Karpas-422 (cell line): ENCODE measurements at regions not wholly inside any gene's neighbourhood (a gene's known extent, or its start where the extent isn't known, plus 50 kb on each side); places are given as distances from the start of the nearest gene placed in this dataset.

Experiments used
- DNase-seq: peaks from one replicate; pipeline ENCODE4 v3.0.0-alpha.2; 2015
- H2AFZ ChIP-seq: fragments of 200-600 bp; sonication (generic); 2 replicates; pipeline ENCODE4 v1.6.1; 2014; ENCODE audit warnings: antibody characterized with exemption, low read length, mixed read lengths
- H3K27ac ChIP-seq: fragments of 200-600 bp; sonication (generic); 2 replicates; pipeline ENCODE4 v1.5.1; 2014; ENCODE audit warnings: mild to moderate bottlenecking, low read length, moderate library complexity
- H3K27me3 ChIP-seq: fragments of 200-600 bp; sonication (generic); 2 replicates; pipeline ENCODE4 v1.6.1; 2014; ENCODE audit warnings: low read length, mixed read lengths
- H3K36me3 ChIP-seq: fragments of 200-600 bp; sonication (generic); 2 replicates; pipeline ENCODE4 v1.6.1; 2014; ENCODE audit warnings: low read length, mixed read lengths; ENCODE audit not compliant: insufficient read depth
- H3K4me1 ChIP-seq: fragments of 200-600 bp; sonication (generic); 2 replicates; pipeline ENCODE4 v1.6.1; 2014; ENCODE audit warnings: mild to moderate bottlenecking, low read length, mixed read lengths
- H3K4me2 ChIP-seq: fragments of 200-600 bp; sonication (generic); 2 replicates; pipeline ENCODE4 v1.6.1; 2014; ENCODE audit warnings: low read length, low read depth, mild to moderate bottlenecking; ENCODE audit not compliant: poor library complexity, severe bottlenecking
- H3K4me3 ChIP-seq: fragments of 200-600 bp; sonication (generic); 2 replicates; pipeline ENCODE4 v1.5.1; 2014; ENCODE audit warnings: mild to moderate bottlenecking, antibody characterized with exemption, low read length, mixed read lengths
- H3K79me2 ChIP-seq: fragments of 200-600 bp; sonication (generic); 2 replicates; pipeline ENCODE4 v1.6.1; 2014; ENCODE audit warnings: mild to moderate bottlenecking, low read length, mixed read lengths
- H3K9ac ChIP-seq: fragments of 200-600 bp; sonication (generic); 2 replicates; pipeline ENCODE4 v1.6.0; 2014; ENCODE audit warnings: low read length
- H3K9me2 ChIP-seq: fragments of 200-600 bp; sonication (generic), shearing (Covaris generic); replicated peaks from 2 replicates; pipeline ENCODE4 v1.6.0; 2014; ENCODE audit warnings: mild to moderate bottlenecking, low read length, moderate library complexity; ENCODE audit not compliant: insufficient read depth
- H3K9me3 ChIP-seq: fragments of 300-700, 200-600 bp; sonication (generic); 2 replicates; pipeline ENCODE4 v1.6.1; 2014; ENCODE audit warnings: low read length, mixed read lengths
- H4K20me1 ChIP-seq: fragments of 200-600 bp; sonication (generic); 2 replicates; pipeline ENCODE4 v1.6.1; 2014; ENCODE audit warnings: mild to moderate bottlenecking, antibody characterized with exemption, low read length, low read depth; ENCODE audit not compliant: insufficient read depth

DNA sequence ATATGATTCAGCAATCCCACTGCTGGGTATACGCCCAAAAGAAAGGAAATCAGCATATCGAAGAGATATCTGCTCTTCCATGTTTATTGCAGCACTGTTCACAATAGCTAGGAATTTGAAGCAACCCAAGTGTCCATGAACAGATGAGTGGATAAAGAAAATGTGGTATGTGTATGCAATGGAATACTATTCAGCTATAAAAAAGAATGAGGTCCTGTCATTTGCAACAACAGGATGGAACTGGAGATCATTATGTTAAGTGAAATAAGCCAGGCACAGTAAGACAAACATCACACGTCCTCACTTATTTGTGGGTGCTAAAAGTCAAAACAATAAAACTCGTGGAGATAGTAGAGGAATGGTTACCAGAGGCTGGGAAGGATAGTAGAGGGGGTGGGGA lies 153.8 kb upstream of the LEF1 start:
- Histone ChIP-seq H3K36me3 (no peaks in the 10 kb centered on the region), H3K9me3 (no peaks in the 10 kb centered on the region), H3K9me2 (no peaks in the 10 kb centered on the region), H3K4me1 (no peaks in the 10 kb centered on the region), H3K4me3 (no peak overlapping the region), H4K20me1 (no peaks in the 10 kb centered on the region), H3K79me2 (no peaks in the 10 kb centered on the region), H3K27me3 (no peaks in the 10 kb centered on the region), H3K27ac (no peak overlapping the region), H3K4me2 (no peak overlapping the region), H2AFZ (no peak overlapping the region), H3K9ac (no peak overlapping the region)
- DNase-seq: no peak

DNA sequence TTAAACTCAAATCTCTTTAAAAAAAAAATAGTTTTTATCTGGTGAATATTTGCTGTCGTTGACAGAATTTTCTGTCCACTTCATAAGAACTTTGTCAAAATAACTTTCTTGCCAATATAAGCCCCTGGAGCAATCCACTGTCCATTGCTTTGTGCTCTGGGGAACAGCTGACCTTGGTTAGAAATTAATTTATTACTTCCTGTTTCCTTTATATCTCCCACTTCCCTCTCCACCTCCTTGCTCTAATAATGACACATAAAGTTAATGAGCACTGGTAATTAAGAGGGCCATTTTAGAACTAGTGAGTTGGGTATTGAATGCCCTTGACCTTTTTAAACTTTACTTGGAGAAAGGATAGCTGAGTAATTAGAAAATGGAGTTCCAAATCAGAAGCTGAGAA lies 151.3 kb upstream of the LEF1 start:
- no peaks in the 10 kb centered on the region for H3K36me3 ChIP-seq
- H3K9me2 ChIP-seq: no peaks in the 10 kb centered on the region
- H3K4me1 ChIP-seq: no peaks in the 10 kb centered on the region
- H3K9me3 ChIP-seq: no peaks in the 10 kb centered on the region
- DNase-seq: no peak
- H2AFZ ChIP-seq: no peak overlapping the region
- H4K20me1 ChIP-seq: no peaks in the 10 kb centered on the region
- no peak overlapping the region for H3K9ac ChIP-seq
- no peak overlapping the region for H3K4me2 ChIP-seq
- H3K27ac ChIP-seq: no peak overlapping the region
- H3K27me3 ChIP-seq: no peaks in the 10 kb centered on the region
- no peak overlapping the region for H3K4me3 ChIP-seq
- H3K79me2 ChIP-seq: no peaks in the 10 kb centered on the region

DNA sequence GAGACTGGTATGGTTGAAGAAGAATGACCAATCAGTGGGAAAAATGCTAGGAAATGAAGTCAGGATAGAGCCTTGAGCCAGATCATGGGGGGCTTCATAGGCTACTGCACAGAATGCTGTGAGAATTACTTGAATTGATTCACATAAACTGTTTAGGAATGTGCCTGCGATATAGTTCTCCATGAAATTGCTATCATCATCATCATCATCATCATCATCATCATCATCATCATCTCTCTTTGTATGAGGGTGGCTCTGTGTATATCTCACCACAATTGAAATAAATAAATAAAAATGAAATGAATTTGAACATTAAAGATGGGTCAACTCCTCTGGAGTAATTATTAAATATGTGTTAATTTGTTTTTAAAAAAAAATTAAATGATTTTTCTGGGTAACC lies 148.6 kb upstream of the LEF1 start:
- DNase-seq: no peak
- no peaks in the 10 kb centered on the region for H3K9me2 ChIP-seq
- no peak overlapping the region for H3K27ac ChIP-seq
- no peak overlapping the region for H3K9ac ChIP-seq
- no peaks in the 10 kb centered on the region for H3K79me2 ChIP-seq
- H3K27me3 ChIP-seq: no peaks in the 10 kb centered on the region
- H3K4me3 ChIP-seq: no peak overlapping the region
- no peaks in the 10 kb centered on the region for H3K9me3 ChIP-seq
- H2AFZ ChIP-seq: no peak overlapping the region
- H3K4me1 ChIP-seq: no peaks in the 10 kb centered on the region
- H4K20me1 ChIP-seq: no peaks in the 10 kb centered on the region
- H3K36me3 ChIP-seq: no peaks in the 10 kb centered on the region
- H3K4me2 ChIP-seq: no peak overlapping the region

DNA sequence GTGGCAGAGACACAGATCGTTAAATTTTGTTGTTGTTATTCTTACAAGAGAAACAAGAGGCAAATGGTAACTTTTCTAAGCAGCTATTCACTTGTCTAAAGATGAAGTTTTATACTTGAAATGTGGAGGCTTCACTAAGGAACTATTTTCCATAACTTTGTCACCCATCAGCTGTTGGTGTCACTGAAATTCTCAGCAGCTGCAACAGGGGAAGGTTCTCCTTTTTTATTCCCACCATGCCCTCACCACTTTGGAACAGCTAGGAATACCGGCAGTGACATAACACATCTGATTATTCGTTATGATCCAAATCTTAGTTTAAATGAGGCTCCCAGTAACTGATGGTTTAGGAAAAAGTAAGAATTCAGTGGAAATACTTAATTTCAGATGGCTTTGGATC lies 147.0 kb upstream of the LEF1 start:
- no peak overlapping the region for H2AFZ ChIP-seq
- H3K4me3 ChIP-seq: no peak overlapping the region

DNA sequence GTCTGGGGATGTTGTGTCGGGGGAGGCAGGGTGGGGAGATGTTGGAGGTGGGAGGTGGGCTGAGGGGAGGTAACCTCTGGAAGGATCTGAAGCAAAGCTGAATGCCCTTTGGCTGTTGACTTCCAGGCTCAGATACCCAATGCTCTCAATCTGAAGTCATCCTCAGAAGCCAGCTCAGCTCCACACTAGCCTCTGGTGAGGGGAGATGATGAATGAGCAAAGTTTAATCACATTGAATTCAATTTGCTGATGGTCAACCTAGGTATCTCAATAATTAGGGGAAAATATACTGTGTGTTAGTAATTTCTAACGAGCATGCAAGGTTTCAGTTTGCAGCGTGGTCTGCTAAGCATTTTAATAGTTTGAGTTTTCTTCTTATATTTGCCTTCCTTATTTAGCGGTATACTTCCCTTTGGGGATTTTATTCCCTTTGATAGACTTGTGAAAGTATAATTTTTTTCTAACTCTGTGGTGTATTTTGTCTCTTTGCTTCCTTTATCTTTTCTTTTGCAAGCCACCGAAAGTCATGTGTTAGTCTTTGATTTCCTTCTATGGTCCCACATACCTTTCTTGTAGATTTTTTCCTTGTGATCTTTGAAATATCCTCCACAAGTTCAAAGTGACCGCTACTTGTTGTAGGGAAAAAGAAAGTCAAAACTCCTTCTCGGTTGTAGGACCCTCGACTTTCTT lies 146.3 kb upstream of the LEF1 start:
- no peak overlapping the region for H3K4me2 ChIP-seq
- no peaks in the 10 kb centered on the region for H3K79me2 ChIP-seq
- H3K36me3 ChIP-seq: no peaks in the 10 kb centered on the region
- no peak overlapping the region for H3K9ac ChIP-seq
- no peaks in the 10 kb centered on the region for H3K4me1 ChIP-seq
- no peaks in the 10 kb centered on the region for H3K27me3 ChIP-seq
- H4K20me1 ChIP-seq: no peaks in the 10 kb centered on the region
- H3K9me2 ChIP-seq: no peaks in the 10 kb centered on the region
- no peak for DNase-seq
- no peaks in the 10 kb centered on the region for H3K9me3 ChIP-seq
- no peak overlapping the region for H2AFZ ChIP-seq
- no peak overlapping the region for H3K27ac ChIP-seq
- H3K4me3 ChIP-seq: no peak overlapping the region

More for the DNA sequence above, 147.0 kb upstream of the LEF1 start:
- Histone ChIP-seq H3K9me3 (no peaks in the 10 kb centered on the region), H3K4me1 (no peaks in the 10 kb centered on the region), H4K20me1 (no peaks in the 10 kb centered on the region), H3K27ac (no peak overlapping the region), H3K79me2 (no peaks in the 10 kb centered on the region), H3K9ac (no peak overlapping the region), H3K4me2 (no peak overlapping the region), H3K27me3 (no peaks in the 10 kb centered on the region), H3K36me3 (no peaks in the 10 kb centered on the region), H3K9me2 (no peaks in the 10 kb centered on the region)
- no peak for DNase-seq

DNA sequence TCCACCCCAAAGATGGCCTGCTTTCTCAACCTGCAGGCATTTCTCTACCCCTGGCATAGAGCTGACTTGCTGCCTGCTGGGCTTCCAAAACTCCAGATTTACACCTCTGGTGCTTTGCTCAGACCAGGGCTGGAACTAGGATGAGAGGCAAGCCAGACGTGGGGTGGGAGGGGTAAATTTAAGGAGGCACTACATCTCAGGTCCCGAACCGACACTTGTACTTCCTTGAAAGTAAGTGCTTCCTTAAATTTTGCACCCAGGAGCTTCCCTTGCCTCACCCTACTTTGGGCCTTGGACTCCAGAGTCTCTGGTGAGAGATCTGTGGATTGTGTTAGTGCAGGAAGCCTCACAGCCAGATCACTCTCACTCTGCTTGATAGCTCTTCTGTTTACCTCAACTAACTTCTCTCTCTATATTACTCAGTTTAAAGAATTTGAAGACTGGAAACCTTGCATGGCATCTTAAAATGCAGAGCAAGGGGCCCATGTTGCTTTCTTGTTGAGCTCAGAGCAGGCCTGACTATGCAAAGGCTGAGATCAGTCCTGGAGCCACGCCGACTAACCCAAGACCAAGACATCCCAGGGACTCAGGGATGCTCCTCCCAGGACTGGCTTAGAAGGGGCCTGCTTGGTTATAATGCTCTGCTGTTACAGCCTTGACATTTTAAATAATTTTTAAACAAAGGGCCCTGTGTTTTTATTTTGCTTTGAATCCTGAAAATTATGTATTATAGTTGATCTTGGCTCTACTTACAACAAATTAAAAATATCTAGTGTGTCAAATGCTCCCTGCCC lies 145.0 kb upstream of the LEF1 start:
- H3K27me3 ChIP-seq: no peaks in the 10 kb centered on the region
- no peaks in the 10 kb centered on the region for H3K36me3 ChIP-seq
- no peaks in the 10 kb centered on the region for H3K4me1 ChIP-seq
- H3K9ac ChIP-seq: no peak overlapping the region
- H2AFZ ChIP-seq: no peak overlapping the region
- no peak overlapping the region for H3K4me3 ChIP-seq
- H3K9me2 ChIP-seq: no peaks in the 10 kb centered on the region
- no peak for DNase-seq
- H4K20me1 ChIP-seq: no peaks in the 10 kb centered on the region
- H3K79me2 ChIP-seq: no peaks in the 10 kb centered on the region
- no peak overlapping the region for H3K4me2 ChIP-seq
- H3K9me3 ChIP-seq: no peaks in the 10 kb centered on the region
- H3K27ac ChIP-seq: no peak overlapping the region

DNA sequence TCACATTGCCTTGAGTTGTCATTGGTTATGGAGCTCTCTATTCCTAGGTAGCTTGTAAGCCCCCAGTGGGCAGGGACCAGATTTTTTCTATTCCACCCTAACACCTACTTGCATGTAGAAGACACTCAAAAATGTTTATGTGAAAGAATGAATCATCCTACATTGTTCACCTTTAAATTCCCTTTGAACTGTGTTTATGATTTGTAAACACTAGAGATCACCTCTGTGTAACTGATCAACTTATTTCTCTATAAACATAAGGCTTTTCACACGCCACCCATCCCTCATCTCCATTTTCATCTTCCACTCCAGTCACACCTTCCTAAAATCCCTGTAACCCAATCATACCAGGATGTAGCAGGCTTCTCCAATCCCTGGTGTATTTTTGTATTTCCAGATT lies 142.6 kb upstream of the LEF1 start:
- no peak overlapping the region for H3K27ac ChIP-seq
- H3K36me3 ChIP-seq: no peaks in the 10 kb centered on the region
- H2AFZ ChIP-seq: no peak overlapping the region
- H3K4me2 ChIP-seq: no peak overlapping the region
- H4K20me1 ChIP-seq: no peaks in the 10 kb centered on the region
- H3K9me3 ChIP-seq: no peaks in the 10 kb centered on the region
- H3K4me3 ChIP-seq: no peak overlapping the region
- H3K9me2 ChIP-seq: no peaks in the 10 kb centered on the region
- no peaks in the 10 kb centered on the region for H3K27me3 ChIP-seq
- no peak overlapping the region for H3K9ac ChIP-seq
- H3K79me2 ChIP-seq: no peaks in the 10 kb centered on the region
- no peaks in the 10 kb centered on the region for H3K4me1 ChIP-seq
- DNase-seq: no peak

DNA sequence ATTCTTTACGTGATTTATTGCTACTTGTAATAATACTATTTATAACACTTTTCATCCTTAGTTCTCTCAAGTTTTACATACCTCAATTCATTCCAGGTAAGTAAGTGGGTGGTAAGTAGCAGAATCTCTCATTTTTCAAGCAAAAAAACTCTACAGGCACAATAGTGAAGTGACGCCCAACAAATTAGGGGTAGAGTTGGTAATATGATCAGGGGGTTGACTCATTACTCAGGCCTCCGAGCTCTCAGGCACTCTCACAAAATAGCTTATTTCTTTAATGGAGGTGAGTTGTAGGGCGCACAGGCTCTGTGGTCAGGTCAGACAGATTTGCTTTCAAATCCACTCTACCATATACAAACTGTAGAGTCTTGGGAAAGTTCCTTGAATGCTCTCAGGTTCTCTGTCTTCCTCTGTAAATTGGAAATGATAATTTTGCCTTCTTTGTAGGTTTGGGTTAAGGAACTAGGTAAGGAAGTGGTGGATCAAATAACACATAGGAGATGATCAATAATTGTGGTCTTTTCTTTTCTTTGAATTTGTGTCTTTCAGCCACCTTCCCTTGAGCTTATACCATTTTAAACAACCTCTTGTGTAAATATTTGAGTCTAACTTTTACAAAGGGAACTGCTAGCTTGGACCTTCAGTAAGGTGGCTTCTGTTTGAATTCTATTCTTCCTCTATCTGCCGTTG lies 134.9 kb upstream of the LEF1 start:
- Histone ChIP-seq H4K20me1 (no peaks in the 10 kb centered on the region), H3K27ac (no peak overlapping the region), H3K9ac (no peak overlapping the region), H3K4me1 (no peaks in the 10 kb centered on the region), H2AFZ (no peak overlapping the region), H3K9me2 (no peaks in the 10 kb centered on the region), H3K4me2 (no peak overlapping the region), H3K79me2 (no peaks in the 10 kb centered on the region), H3K36me3 (no peaks in the 10 kb centered on the region), H3K4me3 (no peak overlapping the region), H3K9me3 (no peaks in the 10 kb centered on the region), H3K27me3 (no peaks in the 10 kb centered on the region)
- DNase-seq: no peak
